ENCODE measurements at regions not wholly inside any gene's neighbourhood (a gene's known extent, or its start where the extent isn't known, plus 50 kb on each side); places are given as distances from the start of the nearest gene placed in this dataset.

DNA sequence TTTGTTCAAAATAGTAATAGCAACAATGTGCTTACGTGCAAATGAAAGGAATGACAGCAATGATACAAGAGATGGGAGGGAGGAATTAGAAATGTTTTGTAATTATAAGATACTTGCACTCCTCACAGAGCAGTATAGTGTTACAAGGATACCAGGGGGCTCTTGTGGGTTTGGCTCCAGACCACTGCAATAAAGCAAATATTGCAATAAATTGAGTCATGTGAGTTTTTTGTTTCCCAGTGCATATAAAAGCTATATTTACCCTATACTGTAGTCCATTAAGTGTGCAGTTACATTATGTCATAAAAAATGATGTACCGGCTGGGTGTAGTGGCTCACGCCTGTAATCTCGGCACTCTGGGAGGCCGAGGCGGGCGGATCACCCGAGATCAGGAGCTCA is 864.3 kb downstream of the NSUN3 start:
- no peaks in the 10 kb centered on the region for H3K79me2 ChIP-seq (ENCODE audit: insufficient read depth, low read length)
- TF ChIP-seq CTCF (IDR thresholded peaks at IDR 0.05; ENCODE audit: extremely low read depth, low read depth, low read length): no peak
- no peak overlapping the region for H2AFZ ChIP-seq (ENCODE audit: low read length)
- H3K4me2 ChIP-seq (ENCODE audit: insufficient read depth, low read length): no peak overlapping the region
- H3K27ac ChIP-seq (ENCODE audit: low read depth, low read length): no peak overlapping the region
- no peaks in the 10 kb centered on the region for H3K4me1 ChIP-seq (ENCODE audit: insufficient read depth, low read length)
- no peaks in the 10 kb centered on the region for H3K27me3 ChIP-seq (ENCODE audit: insufficient read depth, low read length)
- H3K9me3 ChIP-seq (ENCODE audit: low read depth, low read length): no peaks in the 10 kb centered on the region
- H3K36me3 ChIP-seq (ENCODE audit: insufficient read depth, low read length): no peaks in the 10 kb centered on the region
- no peak for DNase-seq (ENCODE audit: insufficient read length, low spot score, missing footprints)
- H4K20me1 ChIP-seq (ENCODE audit: insufficient read depth, low read length): no peaks in the 10 kb centered on the region
- no peak overlapping the region for H3K4me3 ChIP-seq (ENCODE audit: insufficient read depth, low read length)

GRCh38 chr3:94928921-94929320 is 866.1 kb downstream of the NSUN3 start:
- no peak for TF ChIP-seq CTCF (IDR thresholded peaks at IDR 0.05; ENCODE audit: extremely low read depth, low read depth, low read length)
- H3K79me2 ChIP-seq (ENCODE audit: insufficient read depth, low read length): no peaks in the 10 kb centered on the region
- no peaks in the 10 kb centered on the region for H3K27me3 ChIP-seq (ENCODE audit: insufficient read depth, low read length)
- no peaks in the 10 kb centered on the region for H3K36me3 ChIP-seq (ENCODE audit: insufficient read depth, low read length)
- H4K20me1 ChIP-seq (ENCODE audit: insufficient read depth, low read length): no peaks in the 10 kb centered on the region
- no peak overlapping the region for H2AFZ ChIP-seq (ENCODE audit: low read length)
- H3K27ac ChIP-seq (ENCODE audit: low read depth, low read length): no peak overlapping the region
- H3K4me3 ChIP-seq (ENCODE audit: insufficient read depth, low read length): no peak overlapping the region
- H3K9me3 ChIP-seq (ENCODE audit: low read depth, low read length): no peaks in the 10 kb centered on the region
- H3K4me2 ChIP-seq (ENCODE audit: insufficient read depth, low read length): no peak overlapping the region
- DNase-seq (ENCODE audit: insufficient read length, low spot score, missing footprints): no peak
- no peaks in the 10 kb centered on the region for H3K4me1 ChIP-seq (ENCODE audit: insufficient read depth, low read length)

DNA sequence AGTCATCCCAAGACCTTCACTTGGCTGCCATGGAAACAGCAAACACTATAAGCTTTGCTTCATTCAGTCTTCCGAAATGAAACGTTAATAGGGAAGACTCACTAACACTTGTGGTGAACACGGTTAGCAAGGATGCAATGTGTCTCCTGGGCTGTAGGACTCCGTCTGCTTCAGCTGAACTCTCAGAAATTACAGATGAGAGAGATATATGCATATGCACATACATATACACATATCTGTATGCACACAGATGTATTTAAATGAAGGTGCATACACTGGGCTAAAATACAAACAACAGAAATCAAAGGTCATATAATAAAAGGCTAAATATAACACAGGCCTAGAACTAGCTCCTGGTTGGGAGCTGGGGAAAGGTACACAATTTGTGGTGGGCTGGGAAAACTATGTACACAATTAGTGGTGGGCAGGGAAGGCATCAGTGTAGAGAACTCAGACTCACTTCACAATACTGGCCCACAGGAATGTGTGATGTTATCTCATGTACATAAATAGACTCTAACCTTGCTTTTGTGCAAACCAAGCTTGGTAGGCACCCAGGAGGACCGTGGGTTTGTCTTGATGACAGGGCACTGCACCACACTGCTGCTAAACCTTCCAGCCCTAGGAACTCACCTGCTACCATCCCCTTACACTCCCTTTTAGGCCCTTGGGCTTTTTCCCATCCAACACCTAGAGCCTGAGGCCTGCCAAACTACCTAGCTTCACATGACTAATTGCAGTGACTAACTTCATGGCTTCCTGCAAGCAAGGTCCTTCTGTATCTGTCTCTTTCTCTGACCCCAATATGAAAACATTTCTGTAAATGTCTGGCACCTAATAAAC is 873.1 kb downstream of the NSUN3 start:
- Histone ChIP-seq H3K4me3 (ENCODE audit: insufficient read depth, low read length) (no peak overlapping the region), H3K36me3 (ENCODE audit: insufficient read depth, low read length) (no peaks in the 10 kb centered on the region), H3K27me3 (ENCODE audit: insufficient read depth, low read length) (no peaks in the 10 kb centered on the region), H3K79me2 (ENCODE audit: insufficient read depth, low read length) (no peaks in the 10 kb centered on the region), H4K20me1 (ENCODE audit: insufficient read depth, low read length) (no peaks in the 10 kb centered on the region), H3K4me1 (ENCODE audit: insufficient read depth, low read length) (no peaks in the 10 kb centered on the region), H2AFZ (ENCODE audit: low read length) (no peak overlapping the region), H3K27ac (ENCODE audit: low read depth, low read length) (no peak overlapping the region), H3K4me2 (ENCODE audit: insufficient read depth, low read length) (no peak overlapping the region), H3K9me3 (ENCODE audit: low read depth, low read length) (no peaks in the 10 kb centered on the region)
- TF ChIP-seq CTCF (IDR thresholded peaks at IDR 0.05; ENCODE audit: extremely low read depth, low read depth, low read length): no peak
- no peak for DNase-seq (ENCODE audit: insufficient read length, low spot score, missing footprints)

DNA sequence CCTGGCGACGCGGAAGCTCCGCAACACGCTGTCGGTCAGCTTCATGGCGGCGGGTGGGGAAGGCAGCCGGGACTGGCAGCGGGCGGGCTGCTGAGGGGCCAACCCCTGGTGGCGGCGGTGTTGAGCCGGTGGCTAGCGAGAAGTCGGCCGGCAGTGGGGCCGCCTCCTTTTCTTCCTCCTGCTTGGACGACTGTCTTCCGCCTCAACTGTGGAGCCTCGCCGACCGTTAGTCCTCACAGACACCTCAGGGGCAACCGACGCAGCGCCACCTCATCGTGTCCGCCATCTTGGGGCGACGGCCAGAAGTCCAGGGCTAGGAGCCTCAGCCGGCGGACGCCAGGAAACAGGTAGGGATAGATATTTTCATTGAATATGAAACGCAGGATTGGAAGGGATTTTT is 875.1 kb downstream of the NSUN3 start:
- no peaks in the 10 kb centered on the region for H3K4me1 ChIP-seq (ENCODE audit: insufficient read depth, low read length)
- DNase-seq (ENCODE audit: insufficient read length, low spot score, missing footprints): no peak
- no peaks in the 10 kb centered on the region for H4K20me1 ChIP-seq (ENCODE audit: insufficient read depth, low read length)
- no peaks in the 10 kb centered on the region for H3K79me2 ChIP-seq (ENCODE audit: insufficient read depth, low read length)
- TF ChIP-seq CTCF (IDR thresholded peaks at IDR 0.05; ENCODE audit: extremely low read depth, low read depth, low read length): no peak
- H3K27me3 ChIP-seq (ENCODE audit: insufficient read depth, low read length): no peaks in the 10 kb centered on the region
- no peaks in the 10 kb centered on the region for H3K9me3 ChIP-seq (ENCODE audit: low read depth, low read length)
- no peak overlapping the region for H3K27ac ChIP-seq (ENCODE audit: low read depth, low read length)
- no peaks in the 10 kb centered on the region for H3K36me3 ChIP-seq (ENCODE audit: insufficient read depth, low read length)
- H3K4me3 ChIP-seq (ENCODE audit: insufficient read depth, low read length): no peak overlapping the region
- H3K4me2 ChIP-seq (ENCODE audit: insufficient read depth, low read length): no peak overlapping the region
- H2AFZ ChIP-seq (ENCODE audit: low read length): no peak overlapping the region

Measured in osteoblast (primary cell).